ENCODE measurements at regions not wholly inside any gene's neighbourhood (a gene's known extent, or its start where the extent isn't known, plus 50 kb on each side); places are given as distances from the start of the nearest gene placed in this dataset.

DNA sequence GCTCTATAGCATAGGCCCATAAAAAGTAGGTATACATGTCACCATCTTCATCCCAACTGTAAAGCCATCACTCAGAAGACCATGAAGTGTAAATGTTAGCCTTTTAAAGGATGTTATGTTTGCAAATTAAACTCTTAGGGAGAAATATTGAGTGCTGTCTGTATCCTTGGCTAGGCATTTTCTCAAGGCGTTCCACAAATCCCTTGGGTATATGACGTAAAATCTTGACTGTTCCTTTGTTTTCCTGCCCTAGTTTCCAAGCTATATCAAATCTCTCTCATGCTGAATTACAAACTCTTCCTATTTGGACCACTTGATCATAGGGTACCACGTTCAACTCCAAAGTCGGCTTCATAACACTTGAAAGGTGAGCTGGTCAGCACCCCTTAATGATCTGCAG is 486.2 kb downstream of the HDGFL1 start:
- no peak overlapping the region for H3K9ac ChIP-seq (ENCODE audit: low read depth in 1 of 2, low read length in 2 of 2)
- no peaks in the 10 kb centered on the region for H3K36me3 ChIP-seq (ENCODE audit: control insufficient read depth in 4 of 4, insufficient read depth in 3 of 4, low read depth in 1 of 4, low read length in 3 of 4)
- no peaks in the 10 kb centered on the region for H3K9me3 ChIP-seq (ENCODE audit: control insufficient read depth in 4 of 4, low read length in 3 of 4)
- H3K4me1 ChIP-seq (ENCODE audit: control insufficient read depth in 4 of 4, insufficient read depth in 4 of 4, low read length in 3 of 4) = no peaks in the 10 kb centered on the region
- no peaks in the 10 kb centered on the region for H3K27me3 ChIP-seq (ENCODE audit: control insufficient read depth in 4 of 4, insufficient read depth in 4 of 4, low read length in 3 of 4)
- WGBS = 87% methylated on average over 4 of the region's 4 CpGs
- no peak overlapping the region for H3K27ac ChIP-seq (ENCODE audit: low read depth in 1 of 2, low read length in 2 of 2)
- TF ChIP-seq, protein P1, sequence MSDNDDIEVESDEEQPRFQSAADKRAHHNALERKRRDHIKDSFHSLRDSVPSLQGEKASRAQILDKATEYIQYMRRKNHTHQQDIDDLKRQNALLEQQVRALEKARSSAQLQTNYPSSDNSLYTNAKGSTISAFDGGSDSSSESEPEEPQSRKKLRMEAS (IDR thresholded peaks at IDR 0.05) = no peak
- no peak for TF ChIP-seq FOXA1 (IDR thresholded peaks at IDR 0.05)
- TF ChIP-seq, protein P2, sequence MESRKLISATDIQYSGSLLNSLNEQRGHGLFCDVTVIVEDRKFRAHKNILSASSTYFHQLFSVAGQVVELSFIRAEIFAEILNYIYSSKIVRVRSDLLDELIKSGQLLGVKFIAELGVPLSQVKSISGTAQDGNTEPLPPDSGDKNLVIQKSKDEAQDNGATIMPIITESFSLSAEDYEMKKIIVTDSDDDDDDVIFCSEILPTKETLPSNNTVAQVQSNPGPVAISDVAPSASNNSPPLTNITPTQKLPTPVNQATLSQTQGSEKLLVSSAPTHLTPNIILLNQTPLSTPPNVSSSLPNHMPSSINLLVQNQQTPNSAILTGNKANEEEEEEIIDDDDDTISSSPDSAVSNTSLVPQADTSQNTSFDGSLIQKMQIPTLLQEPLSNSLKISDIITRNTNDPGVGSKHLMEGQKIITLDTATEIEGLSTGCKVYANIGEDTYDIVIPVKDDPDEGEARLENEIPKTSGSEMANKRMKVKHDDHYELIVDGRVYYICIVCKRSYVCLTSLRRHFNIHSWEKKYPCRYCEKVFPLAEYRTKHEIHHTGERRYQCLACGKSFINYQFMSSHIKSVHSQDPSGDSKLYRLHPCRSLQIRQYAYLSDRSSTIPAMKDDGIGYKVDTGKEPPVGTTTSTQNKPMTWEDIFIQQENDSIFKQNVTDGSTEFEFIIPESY (IDR thresholded peaks at IDR 0.05) = no peak
- DNase-seq (ENCODE audit: low spot score) = no peak
- no peak overlapping the region for H3K4me3 ChIP-seq (ENCODE audit: low read depth in 1 of 3, low read length in 3 of 3)

DNA sequence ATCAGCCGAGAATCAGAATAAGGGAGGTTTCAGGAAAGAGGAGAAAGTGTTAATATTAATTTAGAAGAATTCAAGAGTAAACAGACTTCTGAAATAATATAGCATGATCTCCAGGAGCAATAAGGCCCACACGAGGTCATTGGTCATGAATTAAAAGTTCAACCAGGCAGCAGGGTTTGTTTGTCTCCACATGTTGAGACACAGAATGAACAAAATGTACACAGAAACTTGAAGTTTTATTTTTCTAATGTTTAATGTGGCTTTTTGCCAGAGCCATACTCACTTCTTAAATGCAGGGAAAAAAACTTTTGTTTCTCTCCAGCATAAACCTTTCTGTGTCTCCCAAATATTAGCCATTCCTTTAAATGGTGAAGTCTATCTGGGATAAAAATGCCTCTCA is 504.5 kb downstream of the HDGFL1 start:
- H3K36me3 ChIP-seq (ENCODE audit: control insufficient read depth in 4 of 4, insufficient read depth in 3 of 4, low read depth in 1 of 4, low read length in 3 of 4) = no peaks in the 10 kb centered on the region
- peaks cover 0 to 5% (median 2%) of the 10 kb centered on the region in 4 donors for H3K9me3 ChIP-seq (ENCODE audit: control insufficient read depth in 4 of 4, low read length in 3 of 4)
- 61% methylated on average over 2 of the region's 2 CpGs for WGBS
- no peak for DNase-seq (ENCODE audit: low spot score)
- H3K4me3 ChIP-seq (ENCODE audit: low read depth in 1 of 3, low read length in 3 of 3) = no peak overlapping the region
- H3K9ac ChIP-seq (ENCODE audit: low read depth in 1 of 2, low read length in 2 of 2) = no peak overlapping the region
- no peaks in the 10 kb centered on the region for H3K27me3 ChIP-seq (ENCODE audit: control insufficient read depth in 4 of 4, insufficient read depth in 4 of 4, low read length in 3 of 4)
- no peak overlapping the region for H3K27ac ChIP-seq (ENCODE audit: low read depth in 1 of 2, low read length in 2 of 2)
- no peaks in the 10 kb centered on the region for H3K4me1 ChIP-seq (ENCODE audit: control insufficient read depth in 4 of 4, insufficient read depth in 4 of 4, low read length in 3 of 4)
- no peak for TF ChIP-seq EGR1 (IDR thresholded peaks at IDR 0.05; ENCODE audit: low read depth in 2 of 2)

DNA sequence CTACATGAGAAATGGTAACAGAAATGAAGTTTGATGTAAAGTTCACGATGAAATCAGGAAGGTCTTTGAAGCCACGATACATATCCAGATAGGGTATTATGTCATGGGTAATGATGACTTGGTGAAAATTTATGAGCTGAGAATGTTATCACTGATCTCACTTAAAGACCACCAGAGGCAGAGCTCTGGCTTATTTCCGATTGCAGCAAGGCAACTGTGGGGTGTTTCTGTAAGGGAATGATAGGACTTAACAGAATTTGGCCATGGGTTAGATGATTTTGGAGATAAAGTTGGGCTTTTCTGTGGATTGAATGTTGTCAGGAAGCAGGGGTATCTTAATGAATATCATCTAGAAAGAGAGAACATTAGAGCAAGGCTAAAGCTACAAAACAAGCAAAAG is 508.4 kb downstream of the HDGFL1 start:
- no peak for DNase-seq (ENCODE audit: low spot score)
- Histone ChIP-seq H3K27me3 (ENCODE audit: control insufficient read depth in 4 of 4, insufficient read depth in 4 of 4, low read length in 3 of 4) (no peaks in the 10 kb centered on the region), H3K36me3 (ENCODE audit: control insufficient read depth in 4 of 4, insufficient read depth in 3 of 4, low read depth in 1 of 4, low read length in 3 of 4) (no peaks in the 10 kb centered on the region), H3K4me3 (ENCODE audit: low read depth in 1 of 3, low read length in 3 of 3) (no peak overlapping the region), H3K4me1 (ENCODE audit: control insufficient read depth in 4 of 4, insufficient read depth in 4 of 4, low read length in 3 of 4) (no peaks in the 10 kb centered on the region), H3K27ac (ENCODE audit: low read depth in 1 of 2, low read length in 2 of 2) (no peak overlapping the region), H3K9me3 (ENCODE audit: control insufficient read depth in 4 of 4, low read length in 3 of 4) (peaks cover 0 to 5% (median 2%) of the 10 kb centered on the region in 4 donors), H3K9ac (ENCODE audit: low read depth in 1 of 2, low read length in 2 of 2) (no peak overlapping the region)
- TF ChIP-seq, protein P1 (IDR thresholded peaks at IDR 0.05) = no peak
- TF ChIP-seq FOXA2 (IDR thresholded peaks at IDR 0.05) = no peak
- TF ChIP-seq YY1 (IDR thresholded peaks at IDR 0.05) = no peak
- TF ChIP-seq, protein P3, sequence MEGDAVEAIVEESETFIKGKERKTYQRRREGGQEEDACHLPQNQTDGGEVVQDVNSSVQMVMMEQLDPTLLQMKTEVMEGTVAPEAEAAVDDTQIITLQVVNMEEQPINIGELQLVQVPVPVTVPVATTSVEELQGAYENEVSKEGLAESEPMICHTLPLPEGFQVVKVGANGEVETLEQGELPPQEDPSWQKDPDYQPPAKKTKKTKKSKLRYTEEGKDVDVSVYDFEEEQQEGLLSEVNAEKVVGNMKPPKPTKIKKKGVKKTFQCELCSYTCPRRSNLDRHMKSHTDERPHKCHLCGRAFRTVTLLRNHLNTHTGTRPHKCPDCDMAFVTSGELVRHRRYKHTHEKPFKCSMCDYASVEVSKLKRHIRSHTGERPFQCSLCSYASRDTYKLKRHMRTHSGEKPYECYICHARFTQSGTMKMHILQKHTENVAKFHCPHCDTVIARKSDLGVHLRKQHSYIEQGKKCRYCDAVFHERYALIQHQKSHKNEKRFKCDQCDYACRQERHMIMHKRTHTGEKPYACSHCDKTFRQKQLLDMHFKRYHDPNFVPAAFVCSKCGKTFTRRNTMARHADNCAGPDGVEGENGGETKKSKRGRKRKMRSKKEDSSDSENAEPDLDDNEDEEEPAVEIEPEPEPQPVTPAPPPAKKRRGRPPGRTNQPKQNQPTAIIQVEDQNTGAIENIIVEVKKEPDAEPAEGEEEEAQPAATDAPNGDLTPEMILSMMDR (IDR thresholded peaks at IDR 0.05; ENCODE audit: low read depth, low read length, missing input control) = no peak
- no peak for TF ChIP-seq SP1 (IDR thresholded peaks at IDR 0.05)
- no peak for TF ChIP-seq FOXA1 (IDR thresholded peaks at IDR 0.05)
- no peak for TF ChIP-seq GABPA (IDR thresholded peaks at IDR 0.05 in 1 of 2, conservative IDR thresholded peaks at IDR 0.05 in 1 of 2)
- no peak for TF ChIP-seq RAD21 (IDR thresholded peaks at IDR 0.05)
- no peak for TF ChIP-seq HNF4G (IDR thresholded peaks at IDR 0.05)
- TF ChIP-seq TAF1 (conservative IDR thresholded peaks at IDR 0.05) = no peak
- TF ChIP-seq, protein P4, sequence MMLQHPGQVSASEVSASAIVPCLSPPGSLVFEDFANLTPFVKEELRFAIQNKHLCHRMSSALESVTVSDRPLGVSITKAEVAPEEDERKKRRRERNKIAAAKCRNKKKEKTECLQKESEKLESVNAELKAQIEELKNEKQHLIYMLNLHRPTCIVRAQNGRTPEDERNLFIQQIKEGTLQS (IDR thresholded peaks at IDR 0.05) = no peak
- no peak for TF ChIP-seq EGR1 (IDR thresholded peaks at IDR 0.05; ENCODE audit: low read depth in 2 of 2)
- TF ChIP-seq HNF4A (conservative IDR thresholded peaks at IDR 0.05) = no peak
- TF ChIP-seq, protein P2 (IDR thresholded peaks at IDR 0.05) = no peak
- TF ChIP-seq, protein P5, sequence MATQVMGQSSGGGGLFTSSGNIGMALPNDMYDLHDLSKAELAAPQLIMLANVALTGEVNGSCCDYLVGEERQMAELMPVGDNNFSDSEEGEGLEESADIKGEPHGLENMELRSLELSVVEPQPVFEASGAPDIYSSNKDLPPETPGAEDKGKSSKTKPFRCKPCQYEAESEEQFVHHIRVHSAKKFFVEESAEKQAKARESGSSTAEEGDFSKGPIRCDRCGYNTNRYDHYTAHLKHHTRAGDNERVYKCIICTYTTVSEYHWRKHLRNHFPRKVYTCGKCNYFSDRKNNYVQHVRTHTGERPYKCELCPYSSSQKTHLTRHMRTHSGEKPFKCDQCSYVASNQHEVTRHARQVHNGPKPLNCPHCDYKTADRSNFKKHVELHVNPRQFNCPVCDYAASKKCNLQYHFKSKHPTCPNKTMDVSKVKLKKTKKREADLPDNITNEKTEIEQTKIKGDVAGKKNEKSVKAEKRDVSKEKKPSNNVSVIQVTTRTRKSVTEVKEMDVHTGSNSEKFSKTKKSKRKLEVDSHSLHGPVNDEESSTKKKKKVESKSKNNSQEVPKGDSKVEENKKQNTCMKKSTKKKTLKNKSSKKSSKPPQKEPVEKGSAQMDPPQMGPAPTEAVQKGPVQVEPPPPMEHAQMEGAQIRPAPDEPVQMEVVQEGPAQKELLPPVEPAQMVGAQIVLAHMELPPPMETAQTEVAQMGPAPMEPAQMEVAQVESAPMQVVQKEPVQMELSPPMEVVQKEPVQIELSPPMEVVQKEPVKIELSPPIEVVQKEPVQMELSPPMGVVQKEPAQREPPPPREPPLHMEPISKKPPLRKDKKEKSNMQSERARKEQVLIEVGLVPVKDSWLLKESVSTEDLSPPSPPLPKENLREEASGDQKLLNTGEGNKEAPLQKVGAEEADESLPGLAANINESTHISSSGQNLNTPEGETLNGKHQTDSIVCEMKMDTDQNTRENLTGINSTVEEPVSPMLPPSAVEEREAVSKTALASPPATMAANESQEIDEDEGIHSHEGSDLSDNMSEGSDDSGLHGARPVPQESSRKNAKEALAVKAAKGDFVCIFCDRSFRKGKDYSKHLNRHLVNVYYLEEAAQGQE (IDR thresholded peaks at IDR 0.05) = no peak
- TF ChIP-seq JUND (IDR thresholded peaks at IDR 0.05) = no peak
- no peak for TF ChIP-seq RXRA (IDR thresholded peaks at IDR 0.05)
- no peak for TF ChIP-seq NR2F2 (IDR thresholded peaks at IDR 0.05)
- 80% methylated on average over 3 of the region's 3 CpGs for WGBS
